GM12878 (cell line): ENCODE measurements at regions not wholly inside any gene's neighbourhood (a gene's known extent, or its start where the extent isn't known, plus 50 kb on each side); places are given as distances from the start of the nearest gene placed in this dataset.

ENCODE experiments used
- CEBPB ChIP-seq, 2 experiments: fragments of 150-350 bp in 1 of 2; IDR thresholded peaks; 2 replicates each; pipeline ENCODE4 v1.6.1; 2012 to 2014; ENCODE audit warnings: low read depth in 2 of 2, low read length in 2 of 2, borderline replicate concordance in 1 of 2, inconsistent platforms in 1 of 2
- POLR2A ChIP-seq: IDR thresholded peaks from 2 replicates; pipeline ENCODE4 v1.6.1; 2011; ENCODE audit warnings: low read depth, mild to moderate bottlenecking, low read length
- SMC3 ChIP-seq: IDR thresholded peaks from 2 replicates; pipeline ENCODE4 v1.6.1; 2011; ENCODE audit warnings: low read length, improper control_type of control experiment, borderline replicate concordance
- STAT3 ChIP-seq: IDR thresholded peaks from 2 replicates; pipeline ENCODE4 v1.6.1; 2011; ENCODE audit warnings: low read depth, low read length, improper control_type of control experiment
- ZBTB4 ChIP-seq: fragments of 450-650 bp; formaldehyde crosslinking; IDR thresholded peaks from 2 replicates; pipeline ENCODE4 v1.4.0; 2022; ENCODE audit warnings: mild to moderate bottlenecking, moderate library complexity
- ZBTB40 ChIP-seq: fragments of 450-650 bp; IDR thresholded peaks from 2 replicates; pipeline ENCODE4 v1.6.1; 2016; ENCODE audit warnings: mild to moderate bottlenecking, moderate library complexity, borderline replicate concordance

DNA sequence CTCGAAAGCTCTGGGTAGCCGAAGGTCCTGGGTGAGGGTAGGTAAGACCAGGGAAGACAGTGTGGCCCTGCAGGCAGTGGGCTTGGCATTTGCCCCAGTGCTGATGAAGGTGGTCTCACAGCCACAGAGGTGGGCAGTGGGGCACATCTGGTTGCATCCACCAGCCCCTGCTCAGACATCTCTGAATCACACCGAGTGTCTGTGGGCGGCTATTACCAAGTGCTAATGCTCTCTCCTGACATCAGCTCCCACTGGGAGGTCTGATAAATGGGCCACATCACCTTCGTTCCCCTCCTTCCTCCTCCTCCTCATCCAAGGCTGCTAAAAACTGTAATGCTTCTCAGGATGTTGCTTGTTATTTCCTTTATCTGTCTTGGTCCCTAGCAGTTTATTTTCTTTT is 330.9 kb upstream of the COBL start:
- no peak for TF ChIP-seq ZBTB40
- no peak for TF ChIP-seq CEBPB (IDR thresholded peaks at IDR 0.05; ENCODE audit: borderline replicate concordance in 1 of 2, low read depth in 2 of 2, low read length in 2 of 2)
- no peak for TF ChIP-seq STAT3
- TF ChIP-seq SMC3, result no peak
- TF ChIP-seq POLR2A, result no peak
- no peak for TF ChIP-seq ZBTB4
